SW480 (cell line): ENCODE measurements at regions not wholly inside any gene's neighbourhood (a gene's known extent, or its start where the extent isn't known, plus 50 kb on each side); places are given as distances from the start of the nearest gene placed in this dataset.
"Not testable (repeated sequence)": the region's sequence is repeated elsewhere in the genome, so short reads cannot be mapped to it uniquely, and the experiment has no call there.

Experiments used
- DNase-seq: peaks from one replicate; pipeline ENCODE4 v3.0.0-alpha.2; 2016; ENCODE audit warnings: low spot score

GRCh38 chrX:82528525-82528924 lies 979.6 kb upstream of the POU3F4 start:
- DNase-seq, result no peak

- DNase-seq, result no peak
Observed at GRCh38 chrX:82534086-82534597, 973.9 kb upstream of the POU3F4 start.

- not testable (repeated sequence) for DNase-seq
Observed at GRCh38 chrX:82537205-82537604, 970.9 kb upstream of the POU3F4 start.

- no peak for DNase-seq
Observed at GRCh38 chrX:82541822-82542221, 966.3 kb upstream of the POU3F4 start.

GRCh38 chrX:82552201-82552600 lies 955.9 kb upstream of the POU3F4 start:
- not testable (repeated sequence) for DNase-seq

- no peak for DNase-seq
Observed at GRCh38 chrX:82556588-82556987, 951.5 kb upstream of the POU3F4 start.

GRCh38 chrX:82585868-82586267 lies 922.2 kb upstream of the POU3F4 start:
- no peak for DNase-seq

- no peak for DNase-seq
Observed at GRCh38 chrX:82589410-82589809, 918.7 kb upstream of the POU3F4 start.

- DNase-seq, result no peak
Observed at GRCh38 chrX:82591421-82591820, 916.7 kb upstream of the POU3F4 start.

- no peak for DNase-seq
Observed at GRCh38 chrX:82626978-82627377, 881.1 kb upstream of the POU3F4 start.

- DNase-seq, result no peak
Observed at GRCh38 chrX:82627568-82627967, 880.5 kb upstream of the POU3F4 start.

GRCh38 chrX:82648062-82648461 lies 860.0 kb upstream of the POU3F4 start:
- peak; percentile 1 for DNase-seq

- DNase-seq, result no peak
Observed at GRCh38 chrX:82649645-82650044, 858.4 kb upstream of the POU3F4 start.

GRCh38 chrX:82658492-82658891 lies 849.6 kb upstream of the POU3F4 start:
- DNase-seq, result no peak

GRCh38 chrX:82666355-82666754 lies 841.7 kb upstream of the POU3F4 start:
- DNase-seq, result no peak

- DNase-seq, result no peak
Observed at GRCh38 chrX:82675104-82675503, 833.0 kb upstream of the POU3F4 start.

GRCh38 chrX:82676386-82676785 lies 831.7 kb upstream of the POU3F4 start:
- DNase-seq, result peak; percentile 6

- no peak for DNase-seq
Observed at GRCh38 chrX:82677286-82677685, 830.8 kb upstream of the POU3F4 start.

- no peak for DNase-seq
Observed at GRCh38 chrX:82692991-82693390, 815.1 kb upstream of the POU3F4 start.

GRCh38 chrX:82695066-82695465 lies 813.0 kb upstream of the POU3F4 start:
- no peak for DNase-seq

GRCh38 chrX:82703551-82703950 lies 804.5 kb upstream of the POU3F4 start:
- DNase-seq, result no peak

- no peak for DNase-seq
Observed at GRCh38 chrX:82711457-82711856, 796.6 kb upstream of the POU3F4 start.

- DNase-seq, result no peak
Observed at GRCh38 chrX:82721891-82722290, 786.2 kb upstream of the POU3F4 start.

- no peak for DNase-seq
Observed at GRCh38 chrX:82723806-82724205, 784.3 kb upstream of the POU3F4 start.

- peak; percentile 67 for DNase-seq
Observed at GRCh38 chrX:82727436-82727835, 780.7 kb upstream of the POU3F4 start.
